Prostate gland (tissue), 2 donors: ENCODE measurements at regions not wholly inside any gene's neighbourhood (a gene's known extent, or its start where the extent isn't known, plus 50 kb on each side); places are given as distances from the start of the nearest gene placed in this dataset.

Experiments
- DNase-seq: peaks from one replicate; pipeline ENCODE4 v3.0.0-alpha.2; 2019; ENCODE audit warnings: low spot score
- H3K27ac ChIP-seq, 2 donors: fragments of 200-600 bp; sonication (generic); 2 replicates each; pipeline ENCODE4 v1.5.1; 2017 to 2019
- H3K27me3 ChIP-seq: fragments of 200-600 bp; sonication (generic); replicated peaks from 2 replicates; pipeline ENCODE4 v1.5.1; 2019; ENCODE audit not compliant: insufficient read depth
- H3K36me3 ChIP-seq, 2 donors: fragments of 200-600 bp; sonication (generic); 1 replicate in 1 of 2; 2 replicates in 1 of 2; pipeline versions ENCODE4 v1.5.1 to v1.8.1; 2017 to 2019
- H3K4me1 ChIP-seq: fragments of 200-600 bp; sonication (generic); replicated peaks from 2 replicates; pipeline ENCODE4 v1.5.1; 2019
- H3K4me3 ChIP-seq, 2 donors: fragments of 200-600 bp; sonication (generic); 2 replicates each; pipeline ENCODE4 v1.5.1; 2017 to 2019
- H3K9me3 ChIP-seq: fragments of 200-600 bp; sonication (generic); 2 replicates; pipeline ENCODE4 v1.5.1; 2017
- CTCF ChIP-seq, 4 experiments: fragments of 200-600 bp in 2 of 4; fragments of 450-650 bp in 2 of 4; sonication (generic) in 2 of 4; IDR thresholded peaks; 1 replicate in 3 of 4; 2 replicates in 1 of 4; pipeline ENCODE4 v1.5.1; 2016 to 2019; ENCODE audit warnings: antibody characterized with exemption in 4 of 4, mild to moderate bottlenecking in 2 of 4, moderate library complexity in 2 of 4
- POLR2A ChIP-seq: fragments of 450-650 bp; IDR thresholded peaks from one replicate; pipeline ENCODE4 v1.6.1; 2016; ENCODE audit warnings: antibody characterized with exemption, mild to moderate bottlenecking
- POLR2AphosphoS5 ChIP-seq: sonication (generic); formaldehyde crosslinking; IDR thresholded peaks from one replicate; pipeline ENCODE4 v1.6.1; 2017; ENCODE audit warnings: antibody characterized with exemption
- WGBS: methylation state at CpG from one replicate; pipeline ENCODE4 v1.1.5; 2018; 5-methylcytosine and 5-hydroxymethylcytosine counted together
- intact Hi-C: fragments of 100-400 bp; cut with DNase I; formaldehyde crosslinking; loops from one replicate; pipeline ENCODE4 v1.14.2; 2022

GRCh38 chr7:54967377-54967776 is 51.4 kb upstream of the EGFR start:
- DNase-seq, result peak; percentile 81
- Histone ChIP-seq H3K4me3 (no peak overlapping the region), H3K27ac (peak overlapping the region in 1 of 2 donors; percentile 53), H3K27me3 (no peaks in the 10 kb centered on the region), H3K4me1 (no peaks in the 10 kb centered on the region), H3K36me3 (no peaks in the 10 kb centered on the region), H3K9me3 (no peaks in the 10 kb centered on the region)
- 35% methylated on average over 8 of the region's 8 CpGs for WGBS
- intact Hi-C loops, result no loop called here
- TF ChIP-seq POLR2A (no peak), POLR2AphosphoS5 (peak; percentile 90), CTCF (IDR thresholded peaks at IDR 0.05) (no peak)

- no peaks in the 10 kb centered on the region for H3K27me3 ChIP-seq
- H3K4me3 ChIP-seq, result no peak overlapping the region
- no peaks in the 10 kb centered on the region for H3K4me1 ChIP-seq
- DNase-seq, result no peak
- no peaks in the 10 kb centered on the region for H3K9me3 ChIP-seq
- H3K36me3 ChIP-seq, result no peaks in the 10 kb centered on the region
- intact Hi-C loops, result no loop called here
- 96% methylated on average over 6 of the region's 6 CpGs for WGBS
- peak overlapping the region in 1 of 2 donors; percentile 53 for H3K27ac ChIP-seq
- TF ChIP-seq CTCF (IDR thresholded peaks at IDR 0.05) (no peak), POLR2AphosphoS5 (no peak), POLR2A (no peak)
These were observed 50.8 kb upstream of the EGFR start for GRCh38 chr7:54968018-54968417.
